ENCODE measurements at regions not wholly inside any gene's neighbourhood (a gene's known extent, or its start where the extent isn't known, plus 50 kb on each side); places are given as distances from the start of the nearest gene placed in this dataset.

- Histone ChIP-seq H3K27ac (ENCODE audit: low read length) (no peak overlapping the region), H3K9ac (ENCODE audit: low read depth, low read length) (no peak overlapping the region), H3K79me2 (ENCODE audit: insufficient read depth, low read length) (no peaks in the 10 kb centered on the region), H4K20me1 (ENCODE audit: insufficient read depth, low read length) (no peaks in the 10 kb centered on the region), H3K4me3 (ENCODE audit: low read depth in 1 of 2, low read length in 2 of 2) (no peak overlapping the region), H3K4me2 (ENCODE audit: insufficient read depth, low read length) (no peak overlapping the region), H3K4me1 (ENCODE audit: insufficient read depth, low read length) (no peaks in the 10 kb centered on the region), H3K36me3 (ENCODE audit: insufficient read depth, low read length) (no peaks in the 10 kb centered on the region), H3K27me3 (ENCODE audit: insufficient read depth, low read length, poor library complexity) (no peaks in the 10 kb centered on the region), H3K9me3 (ENCODE audit: insufficient read depth, low read length, severe bottlenecking) (no peaks in the 10 kb centered on the region), H2AFZ (ENCODE audit: low read depth, low read length) (no peak overlapping the region)
- ATAC-seq (ENCODE audit: insufficient read depth, low read depth) (no peak), DNase-seq (no peak)
- TF ChIP-seq, protein P1, sequence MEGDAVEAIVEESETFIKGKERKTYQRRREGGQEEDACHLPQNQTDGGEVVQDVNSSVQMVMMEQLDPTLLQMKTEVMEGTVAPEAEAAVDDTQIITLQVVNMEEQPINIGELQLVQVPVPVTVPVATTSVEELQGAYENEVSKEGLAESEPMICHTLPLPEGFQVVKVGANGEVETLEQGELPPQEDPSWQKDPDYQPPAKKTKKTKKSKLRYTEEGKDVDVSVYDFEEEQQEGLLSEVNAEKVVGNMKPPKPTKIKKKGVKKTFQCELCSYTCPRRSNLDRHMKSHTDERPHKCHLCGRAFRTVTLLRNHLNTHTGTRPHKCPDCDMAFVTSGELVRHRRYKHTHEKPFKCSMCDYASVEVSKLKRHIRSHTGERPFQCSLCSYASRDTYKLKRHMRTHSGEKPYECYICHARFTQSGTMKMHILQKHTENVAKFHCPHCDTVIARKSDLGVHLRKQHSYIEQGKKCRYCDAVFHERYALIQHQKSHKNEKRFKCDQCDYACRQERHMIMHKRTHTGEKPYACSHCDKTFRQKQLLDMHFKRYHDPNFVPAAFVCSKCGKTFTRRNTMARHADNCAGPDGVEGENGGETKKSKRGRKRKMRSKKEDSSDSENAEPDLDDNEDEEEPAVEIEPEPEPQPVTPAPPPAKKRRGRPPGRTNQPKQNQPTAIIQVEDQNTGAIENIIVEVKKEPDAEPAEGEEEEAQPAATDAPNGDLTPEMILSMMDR (IDR thresholded peaks at IDR 0.05; ENCODE audit: borderline replicate concordance, extremely low read depth, low read length, poor library complexity, severe bottlenecking): no peak
- TF ChIP-seq EZH2 (IDR thresholded peaks at IDR 0.05; ENCODE audit: borderline replicate concordance, low read depth, low read length, severe bottlenecking): no peak
Observed at GRCh38 chr20:16951876-16952275, 203.7 kb downstream of the OTOR start.

GRCh38 chr20:16952965-16953364, 204.8 kb downstream of the OTOR start:
- Histone ChIP-seq H3K4me1 (ENCODE audit: insufficient read depth, low read length) (no peaks in the 10 kb centered on the region), H3K4me3 (ENCODE audit: low read depth in 1 of 2, low read length in 2 of 2) (no peak overlapping the region), H3K4me2 (ENCODE audit: insufficient read depth, low read length) (no peak overlapping the region), H3K27ac (ENCODE audit: low read length) (no peak overlapping the region), H3K79me2 (ENCODE audit: insufficient read depth, low read length) (no peaks in the 10 kb centered on the region), H2AFZ (ENCODE audit: low read depth, low read length) (no peak overlapping the region), H4K20me1 (ENCODE audit: insufficient read depth, low read length) (no peaks in the 10 kb centered on the region), H3K9ac (ENCODE audit: low read depth, low read length) (no peak overlapping the region), H3K9me3 (ENCODE audit: insufficient read depth, low read length, severe bottlenecking) (no peaks in the 10 kb centered on the region), H3K36me3 (ENCODE audit: insufficient read depth, low read length) (no peaks in the 10 kb centered on the region), H3K27me3 (ENCODE audit: insufficient read depth, low read length, poor library complexity) (no peaks in the 10 kb centered on the region)
- DNase-seq: no peak
- TF ChIP-seq, protein P1 (IDR thresholded peaks at IDR 0.05; ENCODE audit: borderline replicate concordance, extremely low read depth, low read length, poor library complexity, severe bottlenecking): no peak
- TF ChIP-seq EZH2 (IDR thresholded peaks at IDR 0.05; ENCODE audit: borderline replicate concordance, low read depth, low read length, severe bottlenecking): no peak
- ATAC-seq (ENCODE audit: insufficient read depth, low read depth): no peak

DNA sequence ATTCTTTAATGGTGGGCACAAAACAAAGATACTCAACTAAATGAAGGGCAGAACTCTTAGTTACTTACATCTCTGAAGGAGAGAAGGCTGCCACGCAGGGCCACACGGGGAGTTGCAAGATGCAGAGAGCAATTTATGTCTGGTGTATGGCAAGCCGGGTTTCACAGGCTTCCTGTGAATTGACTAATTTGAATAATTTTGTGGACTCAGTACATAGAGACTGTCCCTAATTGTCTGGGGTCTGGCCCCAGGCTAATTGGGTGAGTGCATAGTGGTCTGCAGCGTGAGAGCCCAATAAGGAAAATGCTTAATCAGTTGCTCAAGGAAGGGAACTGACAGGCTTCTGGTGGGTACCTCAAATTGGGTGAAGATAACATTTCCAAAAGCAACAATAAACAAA, 205.7 kb downstream of the OTOR start:
- no peak for TF ChIP-seq EZH2 (IDR thresholded peaks at IDR 0.05; ENCODE audit: borderline replicate concordance, low read depth, low read length, severe bottlenecking)
- TF ChIP-seq, protein P1 (IDR thresholded peaks at IDR 0.05; ENCODE audit: borderline replicate concordance, extremely low read depth, low read length, poor library complexity, severe bottlenecking): no peak
- Histone ChIP-seq H3K27me3 (ENCODE audit: insufficient read depth, low read length, poor library complexity) (no peaks in the 10 kb centered on the region), H3K79me2 (ENCODE audit: insufficient read depth, low read length) (no peaks in the 10 kb centered on the region), H4K20me1 (ENCODE audit: insufficient read depth, low read length) (no peaks in the 10 kb centered on the region), H3K27ac (ENCODE audit: low read length) (no peak overlapping the region), H2AFZ (ENCODE audit: low read depth, low read length) (no peak overlapping the region), H3K9me3 (ENCODE audit: insufficient read depth, low read length, severe bottlenecking) (no peaks in the 10 kb centered on the region), H3K36me3 (ENCODE audit: insufficient read depth, low read length) (no peaks in the 10 kb centered on the region), H3K9ac (ENCODE audit: low read depth, low read length) (no peak overlapping the region), H3K4me1 (ENCODE audit: insufficient read depth, low read length) (no peaks in the 10 kb centered on the region), H3K4me2 (ENCODE audit: insufficient read depth, low read length) (no peak overlapping the region), H3K4me3 (ENCODE audit: low read depth in 1 of 2, low read length in 2 of 2) (no peak overlapping the region)
- ATAC-seq (ENCODE audit: insufficient read depth, low read depth) (no peak), DNase-seq (no peak)

- Histone ChIP-seq H4K20me1 (ENCODE audit: insufficient read depth, low read length) (no peaks in the 10 kb centered on the region), H3K4me1 (ENCODE audit: insufficient read depth, low read length) (no peaks in the 10 kb centered on the region), H2AFZ (ENCODE audit: low read depth, low read length) (no peak overlapping the region), H3K36me3 (ENCODE audit: insufficient read depth, low read length) (no peaks in the 10 kb centered on the region), H3K4me2 (ENCODE audit: insufficient read depth, low read length) (no peak overlapping the region), H3K27me3 (ENCODE audit: insufficient read depth, low read length, poor library complexity) (no peaks in the 10 kb centered on the region), H3K79me2 (ENCODE audit: insufficient read depth, low read length) (no peaks in the 10 kb centered on the region), H3K27ac (ENCODE audit: low read length) (no peak overlapping the region), H3K9ac (ENCODE audit: low read depth, low read length) (no peak overlapping the region), H3K4me3 (ENCODE audit: low read depth in 1 of 2, low read length in 2 of 2) (no peak overlapping the region), H3K9me3 (ENCODE audit: insufficient read depth, low read length, severe bottlenecking) (no peaks in the 10 kb centered on the region)
- ATAC-seq (ENCODE audit: insufficient read depth, low read depth): no peak
- TF ChIP-seq EZH2 (IDR thresholded peaks at IDR 0.05; ENCODE audit: borderline replicate concordance, low read depth, low read length, severe bottlenecking): no peak
- TF ChIP-seq, protein P1 (IDR thresholded peaks at IDR 0.05; ENCODE audit: borderline replicate concordance, extremely low read depth, low read length, poor library complexity, severe bottlenecking): no peak
- no peak for DNase-seq
Observed at GRCh38 chr20:16955462-16955861, 207.3 kb downstream of the OTOR start.

Data from DND-41 (cell line).